Fibroblast of lung (primary cell): ENCODE measurements at regions not wholly inside any gene's neighbourhood (a gene's known extent, or its start where the extent isn't known, plus 50 kb on each side); places are given as distances from the start of the nearest gene placed in this dataset.
A peak's percentile ranks its signal among the peaks of the same experiment; 100 is the strongest.

Source experiments
- DNase-seq, 2 donors: peaks; one replicate each; pipeline versions ENCODE4 v3.0.0 to v3.0.0-alpha.2; 2010; ENCODE audit warnings: low read depth in 2 of 2
- H2AFZ ChIP-seq: 2 replicates; pipeline ENCODE4 v1.5.1; 2012; ENCODE audit warnings: low read length, control low read depth, inconsistent platforms
- H3K27ac ChIP-seq: 2 replicates; pipeline ENCODE4 v1.5.1; 2011; ENCODE audit warnings: low read length, control low read depth; ENCODE audit not compliant: insufficient read depth
- H3K27me3 ChIP-seq: 2 replicates; pipeline ENCODE4 v1.5.1; 2011; ENCODE audit warnings: mild to moderate bottlenecking, low read length; ENCODE audit not compliant: control insufficient read depth, insufficient read depth
- H3K36me3 ChIP-seq: 2 replicates; pipeline ENCODE4 v1.5.1; 2011; ENCODE audit warnings: low read length; ENCODE audit not compliant: control insufficient read depth, insufficient read depth
- H3K4me1 ChIP-seq: 2 replicates; pipeline ENCODE4 v1.5.1; 2011; ENCODE audit warnings: low read length; ENCODE audit not compliant: control insufficient read depth, insufficient read depth; ENCODE audit errors: extremely low read depth
- H3K4me2 ChIP-seq: 2 replicates; pipeline ENCODE4 v1.5.1; 2011; ENCODE audit warnings: low read length, control low read depth; ENCODE audit not compliant: insufficient read depth; ENCODE audit errors: extremely low read depth
- H3K4me3 ChIP-seq, 4 experiments: fragments of 200-600 bp in 1 of 4; sonication (generic) in 1 of 4; replicated peaks in 1 of 4; 2 replicates each; pipeline ENCODE4 v1.5.1; 2011 to 2016; ENCODE audit warnings: low read length in 4 of 4, low read depth in 3 of 4, mild to moderate bottlenecking in 3 of 4, control low read depth in 2 of 4, inconsistent platforms in 1 of 4, mixed read lengths in 1 of 4; ENCODE audit not compliant: insufficient read depth in 1 of 4; ENCODE audit errors: control extremely low read depth in 1 of 4
- H3K79me2 ChIP-seq: 2 replicates; pipeline ENCODE4 v1.5.1; 2012; ENCODE audit warnings: mild to moderate bottlenecking, low read length, inconsistent platforms; ENCODE audit not compliant: control insufficient read depth, insufficient read depth
- H3K9ac ChIP-seq: 2 replicates; pipeline ENCODE4 v1.5.1; 2011; ENCODE audit warnings: mild to moderate bottlenecking, low read length, control low read depth; ENCODE audit not compliant: insufficient read depth
- H3K9me3 ChIP-seq: 2 replicates; pipeline ENCODE4 v1.5.1; 2012; ENCODE audit warnings: low read depth, low read length; ENCODE audit not compliant: control insufficient read depth, insufficient read depth
- H4K20me1 ChIP-seq: 2 replicates; pipeline ENCODE4 v1.5.1; 2011; ENCODE audit warnings: low read length; ENCODE audit not compliant: control insufficient read depth, insufficient read depth; ENCODE audit errors: extremely low read depth
- CTCF ChIP-seq, 2 donors: IDR thresholded peaks in 1 of 2; conservative IDR thresholded peaks in 1 of 2; 1 replicate in 1 of 2; 2 replicates in 1 of 2; pipeline ENCODE4 v1.5.1; 2011 to 2012; ENCODE audit warnings: low read length in 2 of 2, control low read depth in 1 of 2, inconsistent platforms in 1 of 2, low read depth in 1 of 2, mild to moderate bottlenecking in 1 of 2
- EZH2 ChIP-seq: IDR thresholded peaks from 2 replicates; pipeline ENCODE4 v1.5.1; 2012; ENCODE audit warnings: low read length, control low read depth, mild to moderate bottlenecking; ENCODE audit errors: missing control alignments

GRCh38 chr6:15841937-15842726, 179.3 kb upstream of the DTNBP1 start:
- Histone ChIP-seq H3K4me1 (no peaks in the 10 kb centered on the region), H3K4me2 (no peak overlapping the region), H3K27me3 (no peaks in the 10 kb centered on the region), H3K9ac (no peak overlapping the region), H3K36me3 (no peaks in the 10 kb centered on the region), H4K20me1 (no peaks in the 10 kb centered on the region), H3K79me2 (no peaks in the 10 kb centered on the region), H3K4me3 (no peak overlapping the region), H3K27ac (no peak overlapping the region), H3K9me3 (no peaks in the 10 kb centered on the region), H2AFZ (no peak overlapping the region)
- DNase-seq = peak in 1 of 2 donors; percentile 7
- TF ChIP-seq EZH2 = no peak
- TF ChIP-seq CTCF (conservative IDR thresholded peaks at IDR 0.05 in 1 of 2, IDR thresholded peaks at IDR 0.05 in 1 of 2; ENCODE audit: low read depth in 1 of 2, low read length in 2 of 2) = no peak

- TF ChIP-seq CTCF (conservative IDR thresholded peaks at IDR 0.05 in 1 of 2, IDR thresholded peaks at IDR 0.05 in 1 of 2; ENCODE audit: low read depth in 1 of 2, low read length in 2 of 2) = no peak
- TF ChIP-seq EZH2 = no peak
- no peaks in the 10 kb centered on the region for H3K4me1 ChIP-seq
Measured at GRCh38 chr6:15839969-15840541, 177.2 kb upstream of the DTNBP1 start.

GRCh38 chr6:15837205-15837604, 174.4 kb upstream of the DTNBP1 start:
- no peak overlapping the region for H3K4me3 ChIP-seq
- no peak for DNase-seq
- H3K9me3 ChIP-seq = no peaks in the 10 kb centered on the region
- no peak overlapping the region for H3K4me2 ChIP-seq
- no peak overlapping the region for H3K27ac ChIP-seq
- no peak for TF ChIP-seq CTCF (conservative IDR thresholded peaks at IDR 0.05 in 1 of 2, IDR thresholded peaks at IDR 0.05 in 1 of 2; ENCODE audit: low read depth in 1 of 2, low read length in 2 of 2)
- TF ChIP-seq EZH2 = no peak
- no peaks in the 10 kb centered on the region for H3K27me3 ChIP-seq
- H3K9ac ChIP-seq = no peak overlapping the region
- no peaks in the 10 kb centered on the region for H3K4me1 ChIP-seq
- no peak overlapping the region for H2AFZ ChIP-seq
- H3K36me3 ChIP-seq = no peaks in the 10 kb centered on the region
- H3K79me2 ChIP-seq = no peaks in the 10 kb centered on the region
- no peaks in the 10 kb centered on the region for H4K20me1 ChIP-seq

More at GRCh38 chr6:15839969-15840541, 177.2 kb upstream of the DTNBP1 start:
- no peaks in the 10 kb centered on the region for H3K27me3 ChIP-seq
- H4K20me1 ChIP-seq = no peaks in the 10 kb centered on the region
- DNase-seq = no peak
- H2AFZ ChIP-seq = no peak overlapping the region
- H3K27ac ChIP-seq = no peak overlapping the region
- H3K36me3 ChIP-seq = no peaks in the 10 kb centered on the region
- no peak overlapping the region for H3K9ac ChIP-seq
- no peak overlapping the region for H3K4me2 ChIP-seq
- no peak overlapping the region for H3K4me3 ChIP-seq
- no peaks in the 10 kb centered on the region for H3K9me3 ChIP-seq
- H3K79me2 ChIP-seq = no peaks in the 10 kb centered on the region
